IMR-90 (cell line): ENCODE measurements at regions not wholly inside any gene's neighbourhood (a gene's known extent, or its start where the extent isn't known, plus 50 kb on each side); places are given as distances from the start of the nearest gene placed in this dataset.
"Not testable (repeated sequence)": the region's sequence is repeated elsewhere in the genome, so short reads cannot be mapped to it uniquely, and the experiment has no call there.

Source experiments
- ATAC-seq: fragments of 200-7000 bp; cut with Tn5 transposase; 2 replicates; pipeline ENCODE4 v1.9.1; 2020; ENCODE audit warnings: low read depth, mild to moderate bottlenecking, moderate library complexity
- BruUV-seq: library from RNA; stranded (reverse); fragments of 400-500 nt; replicated peaks from 2 replicates; lab custom pipeline; 2021; lab: Mats Ljungman, UMichigan
- CTCF ChIA-PET: fragments of 300-600 bp; formaldehyde crosslinking; extraction: SDS; loops from one replicate; lab custom pipeline; 2021; ENCODE audit warnings: antibody characterized with exemption; lab: Yijun Ruan, JAX
- POLR2A ChIA-PET: fragments of 300-600 bp; sonication (Branson Sonifier 250); formaldehyde crosslinking; loops from one replicate; lab custom pipeline; 2022; ENCODE audit warnings: antibody characterized with exemption; ENCODE audit not compliant: unreplicated experiment; lab: Charles Lee
- DNase-seq: peaks from one replicate; pipeline ENCODE4 v3.0.0; 2013
- H2AFZ ChIP-seq: replicated peaks from 2 replicates; pipeline ENCODE3; 2013; ENCODE audit warnings: low read length, mild to moderate bottlenecking; ENCODE audit not compliant: poor library complexity
- H2AK5ac ChIP-seq: 2 replicates; pipeline ENCODE4 v1.6.1; 2013; ENCODE audit warnings: low read depth, low read length, inconsistent platforms
- H2AK9ac ChIP-seq: replicated peaks from 2 replicates; pipeline ENCODE3; 2013; ENCODE audit warnings: mild to moderate bottlenecking, low read depth, low read length, moderate library complexity; ENCODE audit not compliant: poor library complexity
- H2BK120ac ChIP-seq: 2 replicates; pipeline ENCODE4 v1.6.1; 2013; ENCODE audit warnings: low read depth, low read length, inconsistent platforms
- H2BK15ac ChIP-seq: 3 replicates; pipeline ENCODE4 v1.6.1; 2013; ENCODE audit warnings: low read depth, low read length, inconsistent platforms
- H2BK20ac ChIP-seq: 2 replicates; pipeline ENCODE4 v1.6.1; 2013; ENCODE audit warnings: low read depth, mild to moderate bottlenecking, inconsistent platforms, low read length, moderate library complexity
- H2BK5ac ChIP-seq: 2 replicates; pipeline ENCODE4 v1.6.1; 2013; ENCODE audit warnings: mild to moderate bottlenecking, low read depth, low read length, inconsistent platforms; ENCODE audit not compliant: poor library complexity, severe bottlenecking
- H3K14ac ChIP-seq: replicated peaks from 2 replicates; pipeline ENCODE4 v1.6.1; 2013; ENCODE audit warnings: low read depth, low read length, inconsistent platforms
- H3K18ac ChIP-seq: 2 replicates; pipeline ENCODE4 v1.6.1; 2013; ENCODE audit warnings: low read depth, low read length, control low read depth
- H3K23ac ChIP-seq: 2 replicates; pipeline ENCODE4 v1.6.1; 2013; ENCODE audit warnings: low read depth, low read length, inconsistent platforms
- H3K27ac ChIP-seq: 2 replicates; pipeline ENCODE4 v1.5.1; 2013; ENCODE audit warnings: mild to moderate bottlenecking, control low read depth, low read length; ENCODE audit not compliant: insufficient read depth
- H3K27me3 ChIP-seq: 2 replicates; pipeline ENCODE4 v1.6.1; 2013; ENCODE audit warnings: low read length; ENCODE audit not compliant: control insufficient read depth, insufficient read depth
- H3K36me3 ChIP-seq: 2 replicates; pipeline ENCODE4 v1.6.1; 2013; ENCODE audit warnings: low read length, mixed read lengths; ENCODE audit not compliant: control insufficient read depth, insufficient read depth
- H3K4ac ChIP-seq: 2 replicates; pipeline ENCODE4 v1.6.1; 2013; ENCODE audit warnings: low read depth, low read length, inconsistent platforms
- H3K4me1 ChIP-seq: 2 replicates; pipeline ENCODE4 v1.6.1; 2013; ENCODE audit warnings: low read length, mixed read lengths; ENCODE audit not compliant: control insufficient read depth, insufficient read depth
- H3K4me2 ChIP-seq: 2 replicates; pipeline ENCODE4 v1.6.1; 2013; ENCODE audit warnings: low read depth, mild to moderate bottlenecking, control low read depth, low read length, moderate library complexity
- H3K4me3 ChIP-seq: 2 replicates; pipeline ENCODE4 v1.5.1; 2013; ENCODE audit warnings: low read depth, mild to moderate bottlenecking, control low read depth, low read length, moderate library complexity; ENCODE audit not compliant: insufficient read depth
- H3K56ac ChIP-seq: 2 replicates; pipeline ENCODE4 v1.6.1; 2013; ENCODE audit warnings: low read length, inconsistent platforms; ENCODE audit not compliant: insufficient read depth; ENCODE audit errors: extremely low read depth
- H3K79me1 ChIP-seq, 2 experiments: 2 replicates each; pipeline ENCODE4 v1.6.1; 2013; ENCODE audit warnings: low read length in 2 of 2, inconsistent platforms in 1 of 2, low read depth in 1 of 2
- H3K9ac ChIP-seq: 2 replicates; pipeline ENCODE4 v1.6.1; 2013; ENCODE audit warnings: low read depth, low read length, control low read depth
- H3K9me1 ChIP-seq: 2 replicates; pipeline ENCODE4 v1.6.1; 2013; ENCODE audit warnings: low read length, inconsistent platforms; ENCODE audit not compliant: insufficient read depth
- H3K9me3 ChIP-seq: 2 replicates; pipeline ENCODE4 v1.6.1; 2013; ENCODE audit warnings: low read length; ENCODE audit not compliant: control insufficient read depth, insufficient read depth
- H4K20me1 ChIP-seq: 2 replicates; pipeline ENCODE4 v1.6.1; 2013; ENCODE audit warnings: low read length, inconsistent platforms; ENCODE audit not compliant: insufficient read depth
- H4K5ac ChIP-seq: 2 replicates; pipeline ENCODE4 v1.6.1; 2013; ENCODE audit warnings: mild to moderate bottlenecking, low read depth, low read length, control low read depth
- H4K8ac ChIP-seq, 2 experiments: 2 replicates each; pipeline ENCODE4 v1.6.1; 2013; ENCODE audit warnings: low read depth in 2 of 2, low read length in 2 of 2, control low read depth in 1 of 2, inconsistent platforms in 1 of 2
- H4K91ac ChIP-seq: 2 replicates; pipeline ENCODE4 v1.6.1; 2013; ENCODE audit warnings: low read depth, low read length, inconsistent platforms; ENCODE audit not compliant: insufficient read depth
- BHLHE40 ChIP-seq: fragments of 150-350 bp; IDR thresholded peaks from 2 replicates; pipeline ENCODE4 v1.6.1; 2016; ENCODE audit warnings: mild to moderate bottlenecking, low read depth, low read length
- CEBPB ChIP-seq: IDR thresholded peaks from 2 replicates; pipeline ENCODE4 v1.6.1; 2012; ENCODE audit warnings: low read depth, low read length, improper control_type of control experiment
- CHD1 ChIP-seq: IDR thresholded peaks from 2 replicates; pipeline ENCODE4 v1.6.1; 2012; ENCODE audit warnings: low read depth, low read length, improper control_type of control experiment
- FOS ChIP-seq: fragments of 150-350 bp; IDR thresholded peaks from 2 replicates; pipeline ENCODE4 v1.6.1; 2016; ENCODE audit warnings: low read depth, low read length
- MAZ ChIP-seq: IDR thresholded peaks from 2 replicates; pipeline ENCODE4 v1.6.1; 2012; ENCODE audit warnings: low read depth, mild to moderate bottlenecking, low read length, improper control_type of control experiment, moderate library complexity, borderline replicate concordance
- POLR2A ChIP-seq: IDR thresholded peaks from 2 replicates; pipeline ENCODE4 v1.6.1; 2012; ENCODE audit warnings: mild to moderate bottlenecking, low read depth, low read length
- RFX5 ChIP-seq: IDR thresholded peaks from 2 replicates; pipeline ENCODE4 v1.8.0; 2012; ENCODE audit warnings: low read depth, mild to moderate bottlenecking, low read length, moderate library complexity
- SMC3 ChIP-seq: fragments of 150-350 bp; IDR thresholded peaks from 2 replicates; pipeline ENCODE4 v1.6.1; 2016; ENCODE audit warnings: low read depth, mild to moderate bottlenecking, antibody characterized with exemption, low read length, moderate library complexity
- WGBS, 2 experiments: methylation state at CpG; one replicate each; pipeline versions ENCODE4 v1.1.5 to v1.1.7; 2013; ENCODE audit warnings: missing lambda C conversion rate in 2 of 2; ENCODE audit not compliant: insufficient read length in 1 of 2; ENCODE audit errors: extremely low coverage in 2 of 2; 5-methylcytosine and 5-hydroxymethylcytosine counted together
- dilution Hi-C: fragments of 300-500 bp; cut with HindIII; formaldehyde crosslinking; loops from one replicate; pipeline ENCODE4 v1.14.3; 2018; ENCODE audit warnings: low sequenced_read_pairs; ENCODE audit not compliant: unreplicated experiment
- in situ Hi-C: fragments of 300-500 bp; cut with MboI; formaldehyde crosslinking; loops from 3 replicates; pipeline ENCODE4 v1.14.3; 2019; ENCODE audit warnings: low sequenced_read_pairs, inconsistent platforms, mixed read lengths
- intact Hi-C: fragments of 100-400 bp; cut with micrococcal nuclease; formaldehyde crosslinking; loops from 2 replicates; pipeline ENCODE4 v1.10.0; 2022

GRCh38 chr13:112222971-112223370, 153.2 kb upstream of the SPACA7 start:
- no peak overlapping the region for H4K91ac ChIP-seq
- H3K9me1 ChIP-seq = no peaks in the 10 kb centered on the region
- H3K4me2 ChIP-seq = no peak overlapping the region
- DNase-seq = no peak
- no peak overlapping the region for H3K4me3 ChIP-seq
- no peak overlapping the region for H3K18ac ChIP-seq
- H2BK20ac ChIP-seq = no peak overlapping the region
- no peak overlapping the region for H2BK120ac ChIP-seq
- no peaks in the 10 kb centered on the region for H3K79me1 ChIP-seq
- no peak overlapping the region for H2BK15ac ChIP-seq
- no TSS peak for BruUV-seq
- H3K4ac ChIP-seq = no peak overlapping the region
- no peak for ATAC-seq
- no peak overlapping the region for H3K14ac ChIP-seq
- ChIA-PET CTCF (no interaction called here), POLR2A (no interaction called here)
- in situ Hi-C loops (no loop called here), dilution Hi-C loops (no loop called here), intact Hi-C loops (no loop called here)
- TF ChIP-seq RFX5 (no peak), SMC3 (no peak), POLR2A (no peak), CHD1 (no peak), BHLHE40 (no peak), MAZ (no peak), CEBPB (no peak), FOS (no peak)
- no peak overlapping the region for H2AK5ac ChIP-seq
- H4K20me1 ChIP-seq = no peaks in the 10 kb centered on the region
- H3K4me1 ChIP-seq = no peaks in the 10 kb centered on the region
- no peak overlapping the region for H2AK9ac ChIP-seq
- no peak overlapping the region for H2AFZ ChIP-seq
- H3K9me3 ChIP-seq = peaks cover 36% of the 10 kb centered on the region
- H3K23ac ChIP-seq = no peak overlapping the region
- no peaks in the 10 kb centered on the region for H3K36me3 ChIP-seq
- no peak overlapping the region for H3K9ac ChIP-seq
- WGBS, 2 experiments = no CpG with 5 or more reads among the region's 14 CpGs
- H4K8ac ChIP-seq = no peak overlapping the region
- H2BK5ac ChIP-seq = no peak overlapping the region
- H3K56ac ChIP-seq = no peak overlapping the region
- H3K27me3 ChIP-seq = no peaks in the 10 kb centered on the region
- no peak overlapping the region for H3K27ac ChIP-seq
- no peak overlapping the region for H4K5ac ChIP-seq

- ATAC-seq, H2AK9ac ChIP-seq, H2AK5ac ChIP-seq, H2BK20ac ChIP-seq, H4K5ac ChIP-seq, H3K23ac ChIP-seq, H3K4ac ChIP-seq, H2BK15ac ChIP-seq, H3K4me1 ChIP-seq, H2BK120ac ChIP-seq, H3K36me3 ChIP-seq, H4K20me1 ChIP-seq, H2AFZ ChIP-seq, H2BK5ac ChIP-seq, H3K9ac ChIP-seq, H3K9me1 ChIP-seq, H4K91ac ChIP-seq, H3K14ac ChIP-seq, H3K4me3 ChIP-seq, BruUV-seq, DNase-seq, H3K4me2 ChIP-seq, dilution Hi-C loops, H3K18ac ChIP-seq, intact Hi-C loops, in situ Hi-C loops, H3K27ac ChIP-seq, H4K8ac ChIP-seq, H3K56ac ChIP-seq, CTCF ChIA-PET, H3K79me1 ChIP-seq, POLR2A ChIA-PET, H3K27me3 ChIP-seq: not testable (repeated sequence)
- WGBS, 2 experiments = no CpG with 5 or more reads among the region's 9 CpGs
- peaks cover 40% of the 10 kb centered on the region for H3K9me3 ChIP-seq
Observed at GRCh38 chr13:112223929-112224328, 152.2 kb upstream of the SPACA7 start.
